HFFc6 (cell line): ENCODE measurements at regions not wholly inside any gene's neighbourhood (a gene's known extent, or its start where the extent isn't known, plus 50 kb on each side); places are given as distances from the start of the nearest gene placed in this dataset.

Experiments used
- DNase-seq: peaks from one replicate; pipeline ENCODE4 v3.0.0-alpha.2; 2018
- H3K27ac Mint-ChIP-seq: 2 replicates; pipeline ENCODE4 v1.8.0; 2020; ENCODE audit warnings: mild to moderate bottlenecking, mixed read lengths
- H3K27me3 Mint-ChIP-seq: 2 replicates; pipeline ENCODE4 v1.8.0; 2021; ENCODE audit warnings: mild to moderate bottlenecking, moderate library complexity, mixed read lengths; ENCODE audit not compliant: insufficient read depth
- H3K36me3 Mint-ChIP-seq: 2 replicates; pipeline ENCODE4 v1.8.0; 2021; ENCODE audit warnings: low read depth, mixed read lengths
- H3K4me1 Mint-ChIP-seq: 2 replicates; pipeline ENCODE4 v1.8.0; 2020; ENCODE audit warnings: low read depth, mixed read lengths
- H3K4me3 Mint-ChIP-seq: 2 replicates; pipeline ENCODE4 v1.8.0; 2020; ENCODE audit warnings: mild to moderate bottlenecking, moderate library complexity, mixed read lengths
- H3K9me3 Mint-ChIP-seq: 2 replicates; pipeline ENCODE4 v1.8.0; 2020; ENCODE audit warnings: mild to moderate bottlenecking, mixed read lengths
- CTCF ChIP-seq: fragments of 200-600 bp; sonication (generic); IDR thresholded peaks from 2 replicates; pipeline ENCODE4 v1.5.0; 2021; ENCODE audit warnings: antibody characterized with exemption, mild to moderate bottlenecking

GRCh38 chr6:109243863-109244825 is 138.1 kb downstream of the CD164 start:
- Mint-ChIP-seq H3K36me3 (no peaks in the 10 kb centered on the region), H3K4me3 (no peak overlapping the region), H3K4me1 (peaks cover 47% of the 10 kb centered on the region), H3K9me3 (no peaks in the 10 kb centered on the region), H3K27me3 (no peaks in the 10 kb centered on the region), H3K27ac (no peak overlapping the region; the same call in 1 of the 2 replicates)
- TF ChIP-seq CTCF, result no peak
- DNase-seq, result no peak

- Mint-ChIP-seq H3K27ac (no peak overlapping the region; the same call in 1 of the 2 replicates), H3K36me3 (no peaks in the 10 kb centered on the region; the same call in 1 of the 2 replicates), H3K4me3 (peak overlapping the region; percentile 7; the same call in 1 of the 2 replicates), H3K27me3 (no peaks in the 10 kb centered on the region), H3K9me3 (no peaks in the 10 kb centered on the region), H3K4me1 (peaks cover 50% of the 10 kb centered on the region)
- TF ChIP-seq CTCF, result no peak
- DNase-seq, result peak; percentile 32
Measured at GRCh38 chr6:109242925-109243324, 139.3 kb downstream of the CD164 start.

- no peak for DNase-seq
- H3K4me1 Mint-ChIP-seq, result peaks cover 59% of the 10 kb centered on the region
- no peak overlapping the region for H3K27ac Mint-ChIP-seq
- no peak for TF ChIP-seq CTCF
- H3K4me3 Mint-ChIP-seq, result no peak overlapping the region
- H3K36me3 Mint-ChIP-seq, result peaks cover 5% of the 10 kb centered on the region
- no peaks in the 10 kb centered on the region; the same call in 1 of the 2 replicates for H3K9me3 Mint-ChIP-seq
- H3K27me3 Mint-ChIP-seq, result no peaks in the 10 kb centered on the region; the same call in 1 of the 2 replicates
Measured at GRCh38 chr6:109242029-109242428, 140.2 kb downstream of the CD164 start.

- peaks cover 5% of the 10 kb centered on the region for H3K36me3 Mint-ChIP-seq
- peak; percentile 83 for DNase-seq
- TF ChIP-seq CTCF, result no peak
- peaks cover 67% of the 10 kb centered on the region for H3K4me1 Mint-ChIP-seq
- H3K4me3 Mint-ChIP-seq, result no peak overlapping the region
- H3K27me3 Mint-ChIP-seq, result peaks cover 1% of the 10 kb centered on the region; the same call in 1 of the 2 replicates
- H3K9me3 Mint-ChIP-seq, result no peaks in the 10 kb centered on the region; the same call in 1 of the 2 replicates
- no peak overlapping the region; the same call in 1 of the 2 replicates for H3K27ac Mint-ChIP-seq
Measured at GRCh38 chr6:109241199-109241598, 141.1 kb downstream of the CD164 start.

- no peaks in the 10 kb centered on the region; the same call in 1 of the 2 replicates for H3K9me3 Mint-ChIP-seq
Measured at GRCh38 chr6:109240370-109241084, 141.7 kb downstream of the CD164 start.

More at GRCh38 chr6:109240370-109241084, 141.7 kb downstream of the CD164 start:
- H3K4me1 Mint-ChIP-seq, result peaks cover 72% of the 10 kb centered on the region
- H3K27me3 Mint-ChIP-seq, result peaks cover 1% of the 10 kb centered on the region; the same call in 1 of the 2 replicates
- H3K4me3 Mint-ChIP-seq, result no peak overlapping the region
- H3K27ac Mint-ChIP-seq, result peak overlapping the region; percentile 57
- no peak for DNase-seq
- TF ChIP-seq CTCF, result no peak
- H3K36me3 Mint-ChIP-seq, result peaks cover 5% of the 10 kb centered on the region
